NCI-H2107 (cell line): ENCODE measurements at regions not wholly inside any gene's neighbourhood (a gene's known extent, or its start where the extent isn't known, plus 50 kb on each side); places are given as distances from the start of the nearest gene placed in this dataset.
A peak's percentile ranks its signal among the peaks of the same experiment; 100 is the strongest.
"Not testable (repeated sequence)": the region's sequence is repeated elsewhere in the genome, so short reads cannot be mapped to it uniquely, and the experiment has no call there.

Experiments used
- DNase-seq: peaks from one replicate; lab custom pipeline; 2025; lab: John Stamatoyannopoulos, UW

DNA sequence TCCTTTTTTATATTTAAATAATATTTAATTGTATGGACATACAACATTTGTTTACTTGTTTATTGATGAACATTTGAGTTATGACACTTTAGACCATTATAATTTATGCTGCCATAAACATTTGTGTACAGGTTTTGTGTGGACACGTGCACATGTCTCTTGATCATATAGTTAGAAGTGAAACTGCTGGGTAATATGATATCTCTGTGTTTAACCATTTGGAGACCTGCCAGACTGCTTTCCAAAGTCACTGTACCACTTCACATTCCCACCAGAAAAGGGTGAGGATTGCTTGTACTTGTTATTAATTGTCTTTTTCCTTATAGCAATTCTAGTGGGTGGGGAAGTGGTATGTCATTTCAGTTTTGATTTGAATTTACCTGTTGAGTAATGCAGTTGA, 145.6 kb upstream of the KLHL1 start:
- peak; percentile 47 for DNase-seq

DNA sequence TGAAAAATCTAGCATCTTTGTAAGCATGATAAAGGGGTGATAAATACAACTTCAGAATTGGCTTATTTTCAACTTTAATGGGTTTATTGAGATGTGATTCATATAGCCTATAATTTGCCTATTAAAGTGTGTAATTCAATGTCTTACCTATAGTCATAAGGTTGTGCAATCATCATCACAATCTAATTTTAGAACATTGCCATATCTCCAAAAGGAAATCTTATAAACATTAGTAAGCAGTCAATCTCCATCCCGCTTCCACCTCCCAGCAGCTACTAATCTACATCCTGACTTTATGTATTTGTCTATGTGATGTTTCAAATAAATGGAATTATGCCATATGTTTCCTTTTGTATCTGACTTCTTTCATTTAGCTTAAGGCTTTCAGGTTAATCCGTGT, 145.2 kb upstream of the KLHL1 start:
- DNase-seq = no peak

DNA sequence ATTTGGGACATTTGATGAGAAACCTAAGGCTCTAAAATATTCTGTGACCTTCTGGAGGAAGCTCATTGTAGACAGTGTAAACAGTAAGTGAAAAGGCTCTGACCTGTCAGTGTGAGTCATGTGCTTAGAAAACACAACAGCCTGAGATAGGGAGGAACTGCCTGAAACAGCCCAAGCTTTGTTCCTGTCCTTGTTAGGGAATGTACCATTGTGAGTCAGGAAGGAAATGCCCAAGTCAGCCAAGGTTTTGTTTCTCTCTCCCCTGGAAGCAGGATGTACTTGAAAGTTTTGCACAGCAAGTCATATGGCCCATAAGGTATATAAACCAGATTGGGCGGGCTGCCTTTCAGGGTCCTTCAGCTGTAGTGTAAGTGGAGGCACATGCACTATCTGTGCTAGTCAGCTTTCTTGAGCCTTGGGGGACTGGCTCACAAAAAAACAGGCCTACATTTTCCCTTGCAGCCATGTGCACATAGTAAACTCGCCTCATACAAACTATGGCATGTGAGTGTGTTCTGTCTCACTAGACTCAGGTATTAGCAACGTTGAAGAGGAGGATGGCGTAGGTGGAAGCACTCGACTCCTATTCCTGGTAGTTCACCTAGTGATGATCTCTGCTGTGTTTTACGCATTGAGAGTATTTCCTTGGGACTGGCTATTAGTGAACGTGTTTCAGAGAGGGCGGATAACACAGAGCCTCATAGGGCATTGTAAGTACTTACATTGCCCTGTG, 141.2 kb upstream of the KLHL1 start:
- DNase-seq = no peak

DNA sequence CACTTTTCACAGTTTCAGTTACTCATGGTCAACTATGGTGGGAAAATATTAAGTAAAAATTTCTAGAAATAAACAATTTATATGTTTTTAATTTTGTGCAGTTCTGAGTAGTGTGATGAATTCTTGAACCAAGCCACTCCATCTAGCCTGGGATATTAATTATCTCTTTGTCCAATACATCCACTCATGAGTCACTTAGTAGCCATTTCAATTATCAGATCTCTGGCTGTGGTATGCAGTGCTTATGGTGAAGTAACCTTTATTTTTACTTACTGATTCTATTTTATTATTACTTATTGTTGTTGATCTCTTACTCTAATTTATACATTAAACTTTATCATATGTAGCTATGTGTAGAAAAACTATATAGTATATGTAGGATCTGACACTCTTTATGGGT, 128.9 kb upstream of the KLHL1 start:
- no peak for DNase-seq

DNA sequence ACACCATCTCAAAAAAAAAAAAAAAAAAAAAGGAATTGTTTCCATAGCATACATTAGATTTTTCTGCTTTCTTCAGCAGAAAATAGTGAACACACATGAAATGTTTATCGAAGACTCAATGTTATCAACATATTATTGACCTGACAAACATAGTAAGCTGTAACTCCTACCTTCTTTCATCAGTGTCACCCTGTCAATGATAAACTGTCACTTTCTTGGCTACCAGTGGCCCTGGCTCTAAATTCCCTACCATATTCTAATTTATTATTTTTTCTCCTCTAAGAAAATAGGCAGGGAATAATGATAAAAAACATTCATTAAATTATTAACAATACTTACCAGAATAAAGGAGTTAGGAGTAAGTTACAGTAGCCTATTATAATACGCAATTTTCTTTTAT, 127.3 kb upstream of the KLHL1 start:
- DNase-seq = no peak

DNA sequence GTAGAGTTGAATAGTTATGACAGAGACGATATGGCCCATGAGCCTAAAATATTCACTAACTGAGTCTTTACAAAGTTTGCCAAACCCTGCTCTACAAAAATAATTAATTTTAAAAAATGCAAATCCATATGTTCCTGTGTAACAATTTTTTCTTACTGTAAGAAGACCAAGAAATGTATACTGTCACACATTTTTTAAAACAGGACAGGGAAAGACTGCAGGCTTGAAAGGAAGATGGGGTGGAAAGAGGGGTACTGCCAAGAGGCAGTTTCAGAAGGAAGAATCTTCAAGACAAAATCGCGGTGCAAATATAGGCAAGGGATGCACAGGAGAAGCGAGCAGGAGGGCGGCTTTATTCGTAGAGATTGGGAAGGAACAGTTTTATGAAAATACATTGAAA, 115.7 kb upstream of the KLHL1 start:
- DNase-seq = no peak

DNA sequence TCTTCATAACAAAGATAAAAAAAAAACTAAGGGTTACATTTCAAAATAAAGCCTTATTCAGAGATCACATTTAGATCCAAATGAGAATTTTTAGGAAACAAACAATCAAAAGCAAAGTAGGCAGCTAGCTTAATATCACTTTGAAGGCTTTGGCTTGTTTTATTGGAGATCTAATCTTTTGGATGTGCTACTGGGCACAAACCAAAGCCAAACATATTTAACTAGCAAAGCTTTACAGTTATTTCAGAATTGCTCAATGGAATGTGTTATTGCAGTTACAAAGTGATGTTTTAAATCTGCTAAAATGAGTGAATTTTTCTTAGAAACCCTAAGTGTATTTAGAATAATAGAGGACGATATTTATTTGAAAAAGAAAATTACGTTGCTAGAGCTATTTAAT, 114.7 kb upstream of the KLHL1 start:
- no peak for DNase-seq

DNA sequence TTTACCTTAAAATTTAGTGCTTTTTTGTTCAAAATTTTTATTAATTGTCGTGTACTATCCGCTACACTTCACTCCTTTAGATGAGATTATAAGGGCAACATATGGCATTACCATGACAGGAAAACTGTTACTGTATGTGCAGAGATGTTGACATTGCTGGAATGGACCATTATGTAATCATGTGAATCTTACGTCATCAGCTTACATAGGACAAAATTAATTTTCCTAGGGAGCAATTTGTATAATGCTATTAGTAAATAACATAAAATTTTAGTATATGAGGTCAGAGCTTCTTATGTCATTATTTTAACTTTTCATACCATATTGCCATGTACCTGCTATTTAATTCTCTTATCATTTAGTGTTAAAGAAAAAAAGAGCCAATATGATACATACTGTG, 110.4 kb upstream of the KLHL1 start:
- no peak for DNase-seq

DNA sequence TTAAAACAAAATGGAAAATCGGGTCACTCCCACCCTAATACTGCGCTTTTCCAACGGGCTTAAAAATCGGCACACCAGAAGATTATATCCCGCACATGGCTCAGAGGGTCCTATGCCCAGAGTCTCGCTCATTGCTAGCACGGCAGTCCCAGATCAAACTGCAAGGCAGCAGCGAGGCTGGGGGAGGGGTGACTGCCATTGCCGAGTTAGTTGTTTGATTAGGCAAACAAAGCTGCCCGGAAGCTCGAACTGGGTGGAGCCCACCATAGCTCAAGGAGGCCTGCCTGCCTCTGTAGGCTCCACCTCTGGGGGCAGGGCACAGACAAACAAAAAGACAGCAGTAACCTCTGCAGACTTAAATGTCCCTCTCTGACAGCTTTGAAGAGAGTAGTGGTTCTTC, 100.7 kb upstream of the KLHL1 start:
- not testable (repeated sequence) for DNase-seq

DNA sequence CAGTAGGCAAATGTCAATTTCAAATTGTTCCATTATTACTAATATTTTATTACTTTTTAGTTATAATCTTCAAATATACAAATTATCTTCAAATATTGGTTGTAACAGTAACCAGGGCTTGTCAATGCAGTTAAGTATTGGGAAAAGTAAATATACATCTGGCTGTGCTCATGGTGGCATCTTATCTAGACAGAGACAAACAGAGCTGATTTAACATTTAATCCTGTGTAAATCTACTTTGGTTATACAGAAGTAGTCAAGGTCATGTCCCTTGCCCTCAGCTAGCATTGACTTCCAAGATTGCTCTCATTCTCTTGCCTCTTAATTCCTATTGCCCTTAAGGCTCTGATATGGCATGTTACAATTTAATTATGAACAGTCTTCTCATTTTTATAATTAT, 98.4 kb upstream of the KLHL1 start:
- DNase-seq = no peak

DNA sequence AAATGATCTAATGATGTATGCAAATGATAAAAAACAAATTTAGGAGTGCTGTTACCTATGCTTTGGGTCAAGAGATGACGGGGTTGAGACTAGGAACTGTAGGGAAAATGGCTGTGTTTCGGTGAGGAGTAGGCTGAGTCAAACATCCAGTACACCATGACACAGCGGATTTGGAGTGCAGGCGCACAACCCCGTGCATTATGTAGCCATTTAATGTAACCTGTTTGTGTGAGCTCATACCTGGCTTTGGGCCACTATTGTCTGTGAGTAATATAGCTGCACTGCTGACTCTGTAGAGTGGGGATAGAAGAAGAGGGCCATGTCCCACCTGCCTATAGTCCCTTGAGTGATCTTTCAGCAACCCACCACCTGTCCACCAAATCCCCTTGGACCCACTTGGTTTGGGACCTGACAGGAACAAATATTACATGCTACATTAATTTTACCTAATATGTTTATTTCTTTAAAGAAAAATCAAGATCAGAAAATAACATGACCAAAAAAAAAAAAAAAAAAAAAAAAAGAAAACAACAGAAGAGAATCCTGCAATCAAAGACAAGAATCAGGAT, 95.5 kb upstream of the KLHL1 start:
- DNase-seq = no peak

DNA sequence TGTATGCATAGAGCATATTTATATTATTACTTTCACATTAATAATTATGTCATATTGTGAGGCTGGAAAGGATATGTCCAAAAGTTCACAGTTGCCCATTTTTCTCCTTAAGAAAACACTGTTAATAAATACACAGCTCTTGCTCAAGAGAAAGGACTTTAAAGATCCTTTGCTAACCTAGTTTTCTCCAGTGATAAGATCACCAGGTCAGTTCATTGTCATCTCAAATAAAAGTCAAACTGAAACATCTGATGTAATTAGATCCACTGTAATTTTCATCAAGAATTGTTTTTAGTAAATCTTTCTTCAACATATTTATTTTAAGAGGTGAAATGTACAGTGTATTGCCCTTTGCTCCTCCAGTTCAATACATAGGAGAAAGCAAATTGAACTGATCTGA, 82.8 kb upstream of the KLHL1 start:
- DNase-seq = no peak

DNA sequence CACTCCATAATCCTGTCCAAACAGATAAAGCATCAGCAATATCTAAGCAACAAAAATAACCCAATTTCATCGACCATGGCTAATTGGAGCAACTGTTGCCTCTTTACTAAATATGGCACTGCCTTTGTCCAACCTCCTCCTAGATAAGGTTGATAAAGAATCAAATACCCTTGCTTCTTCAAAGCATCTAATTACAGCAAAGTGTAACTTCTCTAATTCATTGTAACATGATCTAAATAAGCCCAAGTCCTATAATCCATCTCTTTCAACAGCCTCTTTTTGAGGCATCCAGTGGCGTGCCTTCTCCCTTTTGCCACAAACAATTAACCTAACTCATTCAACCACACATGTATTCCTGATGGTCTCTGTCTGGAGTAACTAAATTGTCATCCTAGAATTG, 81.7 kb upstream of the KLHL1 start:
- DNase-seq = no peak

DNA sequence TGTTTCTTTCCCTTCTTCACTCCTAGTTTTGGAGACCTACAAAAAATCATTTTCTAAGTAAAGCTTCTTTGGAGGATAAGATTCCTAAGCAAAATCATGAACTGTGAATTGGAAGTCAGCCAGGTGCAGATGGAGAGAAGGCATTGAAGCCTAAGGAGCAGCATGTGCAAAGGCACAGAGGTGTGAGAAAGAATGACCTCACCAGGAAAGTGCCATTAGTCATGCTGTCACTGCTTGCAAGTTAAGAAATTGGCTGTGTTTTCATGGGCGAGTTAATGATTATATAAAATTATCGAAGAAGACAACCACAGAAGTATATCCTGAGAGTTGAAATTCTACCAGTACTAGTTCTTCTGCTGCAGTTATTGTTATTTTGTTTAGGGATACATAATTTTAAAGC, 80.3 kb upstream of the KLHL1 start:
- DNase-seq = no peak

DNA sequence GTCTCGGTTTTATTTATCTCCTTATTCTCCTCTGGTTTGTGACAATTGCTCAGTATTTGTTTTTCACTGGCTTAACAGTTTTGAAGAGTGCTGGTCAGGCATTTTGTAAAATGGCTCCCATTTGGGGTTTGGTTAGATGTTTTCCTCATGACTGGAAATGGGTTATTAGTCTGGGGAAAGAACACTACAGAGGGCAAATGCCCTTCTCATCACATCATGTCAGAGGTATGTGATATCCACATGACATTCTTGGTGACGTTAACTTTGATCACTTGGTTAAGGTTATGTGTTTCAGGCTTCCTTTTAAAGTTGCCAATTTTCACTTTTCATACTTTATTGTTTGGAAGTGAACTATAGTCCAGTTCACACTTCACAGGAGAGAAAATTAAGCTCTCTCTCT, 74.8 kb upstream of the KLHL1 start:
- no peak for DNase-seq
